Left lung (tissue), 4 donors: ENCODE measurements at regions not wholly inside any gene's neighbourhood (a gene's known extent, or its start where the extent isn't known, plus 50 kb on each side); places are given as distances from the start of the nearest gene placed in this dataset.

Experiments
- ATAC-seq: fragments of 200-7000 bp; cut with Tn5 transposase; one replicate; pipeline ENCODE4 v1.9.1; 2020; ENCODE audit warnings: moderate library complexity
- DNase-seq, 4 donors: peaks; one replicate each; pipeline ENCODE4 v3.0.0-alpha.2; 2013 to 2020
- H3K27ac ChIP-seq, 2 donors: fragments of 200-600 bp; sonication (generic) in 1 of 2; one replicate each; pipeline versions ENCODE4 v1.5.0 to v1.8.0; 2020 to 2021
- H3K27me3 ChIP-seq, 2 donors: fragments of 200-600 bp; sonication (generic) in 1 of 2; one replicate each; pipeline versions ENCODE4 v1.5.0 to v1.8.0; 2020 to 2021
- H3K36me3 ChIP-seq, 2 donors: fragments of 200-600 bp; sonication (generic) in 1 of 2; one replicate each; pipeline versions ENCODE4 v1.5.0 to v1.8.0; 2020 to 2021
- H3K4me1 ChIP-seq, 2 donors: fragments of 200-600 bp; one replicate each; pipeline ENCODE4 v1.8.0; 2021
- H3K4me3 ChIP-seq, 2 donors: fragments of 200-600 bp; sonication (generic) in 1 of 2; one replicate each; pipeline versions ENCODE4 v1.5.0 to v1.8.0; 2020 to 2021; ENCODE audit warnings: mild to moderate bottlenecking in 1 of 2
- H3K9me3 ChIP-seq, 2 donors: fragments of 200-600 bp; sonication (generic) in 1 of 2; one replicate each; pipeline versions ENCODE4 v1.5.0 to v1.8.0; 2020 to 2021
- intact Hi-C, 2 donors: fragments of 100-400 bp; cut with DNase I; formaldehyde crosslinking; loops; one replicate each; pipeline versions ENCODE4 v1.11.2 to v1.14.2; 2022
- TF ChIP-seq, protein P1 (sequence below), 2 donors: fragments of 200-600 bp; sonication (generic) in 1 of 2; IDR thresholded peaks; one replicate each; pipeline versions ENCODE4 v1.5.0 to v1.8.0; 2021; ENCODE audit warnings: antibody characterized with exemption in 2 of 2
- donor health status: DM: no; HTN: yes; CAD: no.
- donor health status: DM: no; HTN: no; CAD: no.

DNA sequence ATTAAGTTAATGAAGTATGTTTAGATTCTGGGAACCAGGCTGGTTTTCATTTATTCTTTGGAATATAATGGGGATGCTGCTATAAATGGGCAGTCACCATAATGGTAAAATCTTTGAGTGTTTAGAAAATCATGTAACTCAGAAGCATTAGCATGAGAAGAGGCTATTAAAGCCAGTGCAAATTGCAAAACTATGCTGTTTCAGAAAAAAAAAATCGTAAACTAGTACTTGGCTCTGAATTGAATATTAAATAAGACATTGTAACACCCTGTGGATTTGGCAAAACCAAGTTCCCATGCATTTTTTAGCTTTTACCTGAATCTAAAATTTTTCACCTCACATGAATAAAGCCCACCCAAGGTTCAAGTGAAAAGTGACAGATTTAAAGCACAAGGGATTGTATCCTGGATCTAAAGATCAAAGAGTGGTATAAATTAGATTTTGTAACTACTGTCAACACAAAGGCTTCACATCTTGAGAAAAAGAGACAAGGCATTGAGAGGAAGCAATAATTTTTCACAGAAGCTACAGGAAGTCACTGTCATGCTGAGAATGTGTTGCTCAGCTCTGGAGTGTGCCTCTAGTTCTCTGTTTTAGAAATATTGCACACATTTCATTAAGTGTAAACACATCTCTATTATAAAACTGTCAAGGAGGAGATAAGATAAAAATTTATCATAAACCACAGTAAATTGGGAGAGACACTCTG lies 142.2 kb downstream of the ABCA8 start:
- TF ChIP-seq, protein P1, sequence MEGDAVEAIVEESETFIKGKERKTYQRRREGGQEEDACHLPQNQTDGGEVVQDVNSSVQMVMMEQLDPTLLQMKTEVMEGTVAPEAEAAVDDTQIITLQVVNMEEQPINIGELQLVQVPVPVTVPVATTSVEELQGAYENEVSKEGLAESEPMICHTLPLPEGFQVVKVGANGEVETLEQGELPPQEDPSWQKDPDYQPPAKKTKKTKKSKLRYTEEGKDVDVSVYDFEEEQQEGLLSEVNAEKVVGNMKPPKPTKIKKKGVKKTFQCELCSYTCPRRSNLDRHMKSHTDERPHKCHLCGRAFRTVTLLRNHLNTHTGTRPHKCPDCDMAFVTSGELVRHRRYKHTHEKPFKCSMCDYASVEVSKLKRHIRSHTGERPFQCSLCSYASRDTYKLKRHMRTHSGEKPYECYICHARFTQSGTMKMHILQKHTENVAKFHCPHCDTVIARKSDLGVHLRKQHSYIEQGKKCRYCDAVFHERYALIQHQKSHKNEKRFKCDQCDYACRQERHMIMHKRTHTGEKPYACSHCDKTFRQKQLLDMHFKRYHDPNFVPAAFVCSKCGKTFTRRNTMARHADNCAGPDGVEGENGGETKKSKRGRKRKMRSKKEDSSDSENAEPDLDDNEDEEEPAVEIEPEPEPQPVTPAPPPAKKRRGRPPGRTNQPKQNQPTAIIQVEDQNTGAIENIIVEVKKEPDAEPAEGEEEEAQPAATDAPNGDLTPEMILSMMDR (IDR thresholded peaks at IDR 0.05): no peak
- intact Hi-C loops: no loop called here
- Histone ChIP-seq H3K36me3 (no peaks in the 10 kb centered on the region), H3K27me3 (no peaks in the 10 kb centered on the region), H3K9me3 (peaks cover 0 to 13% of the 10 kb centered on the region in 2 donors), H3K4me1 (no peaks in the 10 kb centered on the region), H3K4me3 (no peak overlapping the region), H3K27ac (no peak overlapping the region)
- DNase-seq: no peak
- peak; percentile 21 for ATAC-seq

DNA sequence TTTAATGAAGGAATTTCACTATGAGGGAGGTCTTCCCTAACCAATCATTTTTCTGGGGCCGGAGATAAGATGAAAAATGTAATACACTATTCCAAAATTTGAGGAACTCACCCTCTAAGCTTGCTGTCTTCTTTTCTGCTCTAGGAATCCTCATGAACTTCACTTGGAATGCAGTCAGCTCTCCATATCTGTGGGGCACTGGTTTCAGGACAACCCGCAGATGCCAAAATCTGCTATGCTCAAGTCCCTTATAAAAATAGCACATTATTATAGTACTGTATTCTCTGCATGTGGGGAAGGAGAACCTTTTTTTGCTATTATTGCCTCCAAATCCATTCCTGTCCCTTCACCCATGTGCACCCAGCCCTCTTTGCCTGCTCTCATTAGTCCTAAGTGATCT lies 146.0 kb downstream of the ABCA8 start:
- Histone ChIP-seq H3K27ac (no peak overlapping the region), H3K4me1 (no peaks in the 10 kb centered on the region), H3K4me3 (no peak overlapping the region), H3K36me3 (no peaks in the 10 kb centered on the region), H3K27me3 (no peaks in the 10 kb centered on the region), H3K9me3 (peaks cover 0 to 13% of the 10 kb centered on the region in 2 donors)
- intact Hi-C loops: no loop called here
- TF ChIP-seq, protein P1 (IDR thresholded peaks at IDR 0.05): no peak
- no peak for DNase-seq
- no peak for ATAC-seq

DNA sequence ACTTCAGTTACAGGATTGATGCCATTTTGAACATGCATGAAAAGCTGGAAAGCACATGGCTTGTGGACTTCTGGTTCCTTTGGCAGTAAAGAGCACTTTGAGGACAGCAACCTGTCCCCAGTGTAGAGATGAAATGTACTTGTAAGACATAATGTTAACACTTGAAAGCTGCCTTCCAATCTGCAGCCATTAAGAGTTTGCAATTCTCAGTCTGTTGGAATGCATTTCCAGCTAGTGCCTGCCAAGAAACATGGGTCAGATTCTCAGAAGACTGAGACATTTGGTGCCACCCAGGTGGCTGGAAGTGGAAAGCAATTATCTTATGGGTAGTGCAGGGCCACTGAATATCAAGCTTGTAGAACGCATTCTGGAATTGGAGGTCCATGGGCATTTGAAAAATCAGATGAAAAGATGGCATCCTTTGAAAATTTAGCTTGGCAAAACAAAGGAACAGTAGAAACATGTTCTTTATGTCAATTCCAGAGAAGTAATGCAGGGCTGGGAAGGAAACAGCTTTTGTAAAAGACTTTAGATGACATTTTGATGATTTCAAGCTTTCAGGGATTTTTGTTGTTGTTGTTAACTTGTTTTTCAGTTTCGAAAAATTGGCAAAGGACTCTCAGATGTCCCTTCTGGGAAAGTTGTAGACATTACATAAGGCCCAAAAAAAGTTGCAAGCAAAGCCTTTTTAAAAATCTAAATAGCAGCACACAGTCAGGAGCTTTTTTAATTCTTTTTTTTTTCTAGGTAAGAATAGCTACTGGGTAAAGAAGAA lies 147.0 kb downstream of the ABCA8 start:
- no peaks in the 10 kb centered on the region for H3K4me1 ChIP-seq
- intact Hi-C loops: no loop called here
- no peaks in the 10 kb centered on the region for H3K36me3 ChIP-seq
- H3K27me3 ChIP-seq: no peaks in the 10 kb centered on the region
- no peak overlapping the region for H3K4me3 ChIP-seq
- H3K9me3 ChIP-seq: peaks cover 0 to 13% of the 10 kb centered on the region in 2 donors
- DNase-seq: peak in 1 of 4 donors; percentile 62
- TF ChIP-seq, protein P1 (IDR thresholded peaks at IDR 0.05): no peak
- no peak overlapping the region for H3K27ac ChIP-seq
- peak; percentile 60 for ATAC-seq

DNA sequence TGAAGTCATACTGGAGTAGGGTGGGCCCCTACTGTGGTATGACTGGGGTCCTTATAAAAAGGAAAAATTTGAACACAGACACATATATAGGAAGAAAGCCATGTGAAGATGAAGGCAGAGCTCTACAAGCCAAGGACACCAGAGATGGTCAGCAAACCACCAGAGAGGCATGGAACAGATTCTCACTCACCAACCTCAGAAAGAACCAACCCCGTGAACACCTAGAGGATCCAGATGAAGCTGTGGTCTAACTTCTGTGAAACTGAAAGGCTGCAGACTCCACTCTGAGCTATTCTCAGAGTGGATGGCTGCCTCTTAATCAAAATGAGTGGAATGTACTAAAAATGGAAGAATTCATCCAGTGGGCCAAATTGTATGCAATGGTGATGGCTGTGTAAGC lies 149.6 kb downstream of the ABCA8 start:
- Histone ChIP-seq H3K4me1 (no peaks in the 10 kb centered on the region), H3K9me3 (no peaks in the 10 kb centered on the region), H3K27ac (no peak overlapping the region), H3K27me3 (no peaks in the 10 kb centered on the region), H3K36me3 (no peaks in the 10 kb centered on the region), H3K4me3 (no peak overlapping the region)
- DNase-seq (no peak), ATAC-seq (no peak)
- intact Hi-C loops: no loop called here
- TF ChIP-seq, protein P1 (IDR thresholded peaks at IDR 0.05): no peak

DNA sequence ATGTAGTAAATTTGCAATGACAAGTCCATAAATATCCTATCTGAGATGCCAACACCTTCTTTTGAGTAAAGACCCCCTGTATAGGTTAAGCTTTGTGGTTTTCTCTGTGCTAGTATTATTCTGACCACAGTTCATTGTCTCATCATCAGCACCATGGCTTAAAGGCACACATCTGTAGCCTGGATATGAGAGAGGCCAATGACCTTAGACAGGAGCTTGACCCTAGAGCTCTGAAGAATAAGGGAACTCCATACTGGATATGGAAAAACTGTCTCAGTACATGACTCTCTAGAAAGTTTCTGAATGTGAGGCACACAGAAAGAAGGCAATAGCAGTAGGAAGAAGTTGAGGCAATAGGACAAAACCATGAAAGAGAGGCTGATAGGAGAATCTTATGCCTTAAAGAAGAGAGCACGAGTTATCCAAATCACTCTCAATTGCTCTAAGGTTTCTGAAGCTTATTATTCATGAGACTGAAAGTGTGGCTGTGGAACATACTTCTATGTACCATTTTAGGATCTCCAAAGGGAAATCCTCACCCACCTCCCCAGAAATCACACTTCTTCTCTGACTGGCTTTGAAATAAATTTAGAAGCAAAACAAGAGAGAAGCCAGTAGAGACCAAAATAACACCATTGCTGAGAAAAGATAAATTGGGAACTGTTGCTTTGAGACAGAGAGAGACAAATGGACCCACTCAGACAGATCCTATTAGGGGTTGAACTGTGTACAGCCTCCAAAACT lies 150.2 kb downstream of the ABCA8 start:
- Histone ChIP-seq H3K27me3 (no peaks in the 10 kb centered on the region), H3K27ac (no peak overlapping the region), H3K4me3 (no peak overlapping the region), H3K36me3 (no peaks in the 10 kb centered on the region), H3K9me3 (no peaks in the 10 kb centered on the region), H3K4me1 (no peaks in the 10 kb centered on the region)
- ATAC-seq: no peak
- intact Hi-C loops: no loop called here
- DNase-seq: no peak
- TF ChIP-seq, protein P1 (IDR thresholded peaks at IDR 0.05): no peak
